Uterus (tissue), 2 donors: ENCODE measurements at regions not wholly inside any gene's neighbourhood (a gene's known extent, or its start where the extent isn't known, plus 50 kb on each side); places are given as distances from the start of the nearest gene placed in this dataset.

Experiments used
- POLR2A ChIP-seq, 2 donors: fragments of 450-650 bp; IDR thresholded peaks; one replicate each; pipeline ENCODE4 v1.6.1; 2016; ENCODE audit warnings: antibody characterized with exemption in 2 of 2, mild to moderate bottlenecking in 1 of 2, moderate library complexity in 1 of 2
- TF ChIP-seq, protein P1 (sequence below), 4 experiments: fragments of 200-600 bp in 2 of 4; fragments of 450-650 bp in 2 of 4; sonication (generic) in 2 of 4; IDR thresholded peaks; one replicate each; pipeline ENCODE4 v1.5.1; 2016 to 2019; ENCODE audit warnings: antibody characterized with exemption in 4 of 4, mild to moderate bottlenecking in 2 of 4, moderate library complexity in 1 of 4

DNA sequence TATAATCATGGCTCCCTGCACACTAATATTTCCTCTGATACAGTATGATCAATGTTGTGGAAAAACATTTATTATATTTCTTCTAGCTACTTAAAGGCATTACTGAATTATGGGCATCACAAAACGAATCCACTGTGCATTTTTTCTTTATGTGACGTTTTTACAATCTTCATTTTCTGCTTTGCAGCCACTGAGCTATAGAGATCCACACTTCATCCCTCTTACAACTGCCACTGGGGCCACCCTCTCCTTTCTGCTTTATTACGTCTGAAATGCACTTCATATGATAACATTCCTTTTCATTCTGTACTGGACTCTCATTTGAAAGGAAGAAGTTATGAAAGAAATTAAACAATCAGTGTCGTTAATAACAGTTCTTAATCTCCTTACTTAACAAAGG lies 394.5 kb upstream of the HNRNPA3 start:
- TF ChIP-seq, protein P1, sequence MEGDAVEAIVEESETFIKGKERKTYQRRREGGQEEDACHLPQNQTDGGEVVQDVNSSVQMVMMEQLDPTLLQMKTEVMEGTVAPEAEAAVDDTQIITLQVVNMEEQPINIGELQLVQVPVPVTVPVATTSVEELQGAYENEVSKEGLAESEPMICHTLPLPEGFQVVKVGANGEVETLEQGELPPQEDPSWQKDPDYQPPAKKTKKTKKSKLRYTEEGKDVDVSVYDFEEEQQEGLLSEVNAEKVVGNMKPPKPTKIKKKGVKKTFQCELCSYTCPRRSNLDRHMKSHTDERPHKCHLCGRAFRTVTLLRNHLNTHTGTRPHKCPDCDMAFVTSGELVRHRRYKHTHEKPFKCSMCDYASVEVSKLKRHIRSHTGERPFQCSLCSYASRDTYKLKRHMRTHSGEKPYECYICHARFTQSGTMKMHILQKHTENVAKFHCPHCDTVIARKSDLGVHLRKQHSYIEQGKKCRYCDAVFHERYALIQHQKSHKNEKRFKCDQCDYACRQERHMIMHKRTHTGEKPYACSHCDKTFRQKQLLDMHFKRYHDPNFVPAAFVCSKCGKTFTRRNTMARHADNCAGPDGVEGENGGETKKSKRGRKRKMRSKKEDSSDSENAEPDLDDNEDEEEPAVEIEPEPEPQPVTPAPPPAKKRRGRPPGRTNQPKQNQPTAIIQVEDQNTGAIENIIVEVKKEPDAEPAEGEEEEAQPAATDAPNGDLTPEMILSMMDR (IDR thresholded peaks at IDR 0.05): no peak
- TF ChIP-seq POLR2A (IDR thresholded peaks at IDR 0.05): no peak
